ENCODE measurements at regions not wholly inside any gene's neighbourhood (a gene's known extent, or its start where the extent isn't known, plus 50 kb on each side); places are given as distances from the start of the nearest gene placed in this dataset.
"Not testable (repeated sequence)": the region's sequence is repeated elsewhere in the genome, so short reads cannot be mapped to it uniquely, and the experiment has no call there.

GRCh38 chr12:41653386-41654326, 465.5 kb downstream of the PDZRN4 start:
- no peak for DNase-seq

DNA sequence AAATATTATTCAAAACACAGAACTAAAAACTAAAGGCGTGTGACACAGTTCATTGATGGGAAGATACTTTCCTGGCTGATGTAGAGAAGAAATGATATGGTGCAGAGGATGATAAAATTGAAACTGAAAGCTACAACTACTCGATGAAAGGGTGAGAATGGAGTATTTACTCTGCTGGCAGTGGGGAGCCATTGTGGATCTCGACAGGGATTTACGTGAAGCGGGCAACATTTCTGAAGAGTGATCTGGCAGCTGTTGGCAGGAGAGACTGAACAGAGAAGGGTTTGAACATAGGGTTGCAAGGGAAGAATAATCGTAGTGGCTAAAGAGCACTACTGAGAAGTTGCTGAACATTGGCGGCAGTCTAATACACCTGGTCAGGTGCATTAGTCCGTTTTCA, 464.9 kb downstream of the PDZRN4 start:
- DNase-seq: no peak

DNA sequence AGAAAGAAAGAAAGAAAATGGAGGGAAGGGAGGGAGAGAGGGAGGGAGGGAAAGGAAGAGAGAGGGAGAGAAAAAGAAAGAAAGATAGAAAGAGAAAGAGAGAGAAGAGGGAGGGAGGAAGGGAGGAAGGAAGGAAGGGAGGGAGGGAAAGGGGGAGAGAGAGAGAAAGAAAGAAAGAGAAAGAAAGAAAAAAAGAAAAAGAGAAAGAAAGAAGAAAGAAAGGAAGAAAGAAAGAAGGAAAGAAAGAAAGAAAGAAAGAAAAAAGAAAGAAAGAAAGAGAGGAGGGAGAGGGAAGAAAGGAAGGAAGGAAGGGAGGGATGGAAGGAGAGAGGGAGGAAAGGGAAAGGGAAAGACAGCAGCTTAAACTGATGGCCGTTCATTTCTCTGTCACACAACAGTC, 457.5 kb downstream of the PDZRN4 start:
- DNase-seq: no peak

DNA sequence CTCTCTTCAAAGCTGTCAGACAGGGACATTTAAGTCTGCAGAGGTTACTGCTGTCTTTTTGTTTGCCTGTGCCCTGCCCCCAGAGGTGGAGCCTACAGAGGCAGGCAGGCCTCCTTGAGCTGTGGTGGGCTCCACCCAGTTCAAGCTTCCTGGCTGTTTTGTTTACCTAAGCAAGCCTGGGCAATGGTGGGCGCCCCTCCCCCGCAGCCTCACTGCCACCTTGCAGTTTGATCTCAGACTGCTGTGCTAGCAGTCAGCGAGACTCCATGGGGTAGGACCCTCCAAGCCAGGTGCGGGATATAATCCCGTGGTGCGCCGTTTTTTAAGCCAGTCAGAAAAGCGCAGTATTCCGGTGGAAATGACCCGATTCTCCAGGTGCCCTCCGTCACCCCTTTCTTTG, 454.7 kb downstream of the PDZRN4 start:
- DNase-seq: not testable (repeated sequence)

- DNase-seq: no peak
Measured at GRCh38 chr12:41636653-41637052, 448.5 kb downstream of the PDZRN4 start.

- no peak for DNase-seq
Measured at GRCh38 chr12:41635626-41636364, 447.7 kb downstream of the PDZRN4 start.

GRCh38 chr12:41634091-41634490, 446.0 kb downstream of the PDZRN4 start:
- no peak for DNase-seq

DNA sequence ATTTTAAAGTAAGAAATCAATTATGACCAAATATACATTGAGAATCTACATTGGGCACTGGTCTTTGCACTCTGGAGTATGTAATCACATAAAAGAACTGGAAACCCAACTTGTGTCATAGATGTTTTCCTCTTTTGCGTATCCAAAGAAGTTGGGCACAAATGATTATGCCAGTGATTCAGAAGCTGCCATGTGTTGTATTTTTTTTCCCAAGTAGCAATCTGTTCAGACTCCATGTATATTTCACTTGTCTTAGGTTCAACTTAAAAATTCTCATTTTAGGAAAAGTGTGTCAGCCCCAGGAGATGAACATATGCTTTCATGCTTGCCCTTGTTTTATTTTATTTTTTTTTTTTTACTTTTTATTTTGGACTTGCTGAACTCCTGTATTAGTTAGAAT, 441.5 kb downstream of the PDZRN4 start:
- no peak for DNase-seq

DNA sequence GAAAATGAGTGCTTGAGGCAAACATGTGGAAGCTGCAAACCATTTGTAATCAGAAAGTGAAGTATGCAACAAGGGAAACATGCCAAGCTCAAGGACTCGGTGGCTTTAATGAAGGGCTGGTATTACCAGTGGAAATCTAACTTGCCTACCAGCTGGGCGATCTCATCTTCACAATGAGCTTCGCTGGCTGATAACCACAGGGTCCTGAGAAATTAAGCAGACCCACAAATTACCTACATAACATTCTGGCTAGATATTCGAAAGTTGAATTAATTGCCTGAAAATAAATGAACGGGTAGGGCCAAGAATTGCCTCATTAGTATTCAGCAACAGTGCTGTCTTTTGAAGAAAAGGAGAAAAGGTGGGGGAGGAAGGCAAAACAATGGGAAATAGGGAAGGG, 439.4 kb downstream of the PDZRN4 start:
- DNase-seq: no peak

DNA sequence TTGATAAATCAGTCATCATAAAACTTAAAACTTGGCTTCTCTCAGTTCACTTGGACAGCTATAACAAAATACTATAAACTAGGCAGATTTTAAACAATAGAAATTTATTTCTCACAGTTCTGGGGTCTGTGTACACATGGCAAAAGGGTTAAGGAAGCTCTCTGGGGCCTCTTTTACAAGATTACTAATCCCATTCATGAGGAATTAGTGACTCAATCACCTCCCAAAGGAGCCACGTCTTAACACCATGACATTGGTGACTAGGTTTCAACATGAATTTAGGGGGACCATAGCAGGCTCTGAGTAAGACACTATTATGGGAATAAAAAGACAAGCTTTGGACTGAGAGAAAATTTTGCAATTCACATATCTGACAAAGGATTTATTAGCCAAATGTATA, 436.5 kb downstream of the PDZRN4 start:
- DNase-seq: no peak

All from HCEC 1CT (cell line).